Vagina (tissue), 2 donors: ENCODE measurements at regions not wholly inside any gene's neighbourhood (a gene's known extent, or its start where the extent isn't known, plus 50 kb on each side); places are given as distances from the start of the nearest gene placed in this dataset.

Experiments used
- DNase-seq, 2 donors: peaks; one replicate each; pipeline ENCODE4 v3.0.0-alpha.2; 2017; ENCODE audit errors: extremely low spot score in 2 of 2
- H3K27ac ChIP-seq: fragments of 200-600 bp; sonication (generic); one replicate; pipeline ENCODE4 v1.5.1; 2019
- H3K27me3 ChIP-seq: fragments of 200-600 bp; sonication (generic); one replicate; pipeline ENCODE4 v1.5.1; 2019
- H3K36me3 ChIP-seq, 2 donors: fragments of 200-600 bp; sonication (generic); one replicate each; pipeline ENCODE4 v1.5.1; 2017 to 2019
- H3K4me1 ChIP-seq: fragments of 200-600 bp; sonication (generic); one replicate; pipeline ENCODE4 v1.5.1; 2019
- H3K4me3 ChIP-seq, 2 donors: fragments of 200-600 bp; sonication (generic); 1 replicate in 1 of 2; 2 replicates in 1 of 2; pipeline ENCODE4 v1.5.1; 2016 to 2019
- H3K9me3 ChIP-seq: fragments of 200-600 bp; sonication (generic); one replicate; pipeline ENCODE4 v1.5.1; 2019
- POLR2A ChIP-seq, 2 donors: fragments of 450-650 bp; IDR thresholded peaks; one replicate each; pipeline ENCODE4 v1.6.1; 2017; ENCODE audit warnings: antibody characterized with exemption in 2 of 2, mild to moderate bottlenecking in 2 of 2, moderate library complexity in 2 of 2
- POLR2AphosphoS5 ChIP-seq, 2 donors: sonication (generic); formaldehyde crosslinking; IDR thresholded peaks; one replicate each; pipeline ENCODE4 v1.9.0; 2017; ENCODE audit warnings: antibody characterized with exemption in 2 of 2, mild to moderate bottlenecking in 2 of 2, low read depth in 1 of 2; ENCODE audit not compliant: insufficient read depth in 1 of 2
- intact Hi-C: fragments of 100-400 bp; cut with DNase I; formaldehyde crosslinking; loops from one replicate; pipeline ENCODE4 v1.15.1; 2023
- TF ChIP-seq, protein P1 (sequence below), 3 experiments: fragments of 450-650 bp in 2 of 3; fragments of 200-600 bp in 1 of 3; sonication (generic) in 1 of 3; IDR thresholded peaks; one replicate each; pipeline ENCODE4 v1.5.1; 2017 to 2019; ENCODE audit warnings: antibody characterized with exemption in 3 of 3, mild to moderate bottlenecking in 2 of 3, moderate library complexity in 2 of 3

DNA sequence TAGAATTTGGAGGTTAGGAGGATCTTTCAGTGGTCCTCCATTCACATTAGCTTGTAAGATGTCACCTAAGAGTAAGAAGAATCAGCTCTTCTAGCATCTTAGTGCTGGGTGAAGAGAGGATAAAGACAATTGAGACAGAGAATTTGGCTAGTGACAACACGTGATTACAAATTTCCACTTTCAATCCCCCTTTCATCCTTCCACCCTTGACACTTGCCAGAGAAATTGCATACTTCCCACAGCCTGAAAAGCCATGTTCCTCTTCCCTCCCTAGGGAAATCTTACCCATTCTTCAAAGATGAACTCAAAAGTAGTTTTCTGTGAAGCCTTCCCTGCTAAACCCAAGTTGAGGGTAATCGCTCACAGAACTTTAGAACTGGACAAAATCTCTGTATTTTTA, 282.6 kb upstream of the PTGER4 start:
- no peaks in the 10 kb centered on the region for H3K27me3 ChIP-seq
- H3K4me1 ChIP-seq: no peaks in the 10 kb centered on the region
- no peak overlapping the region for H3K27ac ChIP-seq
- H3K4me3 ChIP-seq: no peak overlapping the region
- no peak for TF ChIP-seq POLR2AphosphoS5 (IDR thresholded peaks at IDR 0.05; ENCODE audit: insufficient read depth in 1 of 2, low read depth in 1 of 2)
- TF ChIP-seq, protein P1, sequence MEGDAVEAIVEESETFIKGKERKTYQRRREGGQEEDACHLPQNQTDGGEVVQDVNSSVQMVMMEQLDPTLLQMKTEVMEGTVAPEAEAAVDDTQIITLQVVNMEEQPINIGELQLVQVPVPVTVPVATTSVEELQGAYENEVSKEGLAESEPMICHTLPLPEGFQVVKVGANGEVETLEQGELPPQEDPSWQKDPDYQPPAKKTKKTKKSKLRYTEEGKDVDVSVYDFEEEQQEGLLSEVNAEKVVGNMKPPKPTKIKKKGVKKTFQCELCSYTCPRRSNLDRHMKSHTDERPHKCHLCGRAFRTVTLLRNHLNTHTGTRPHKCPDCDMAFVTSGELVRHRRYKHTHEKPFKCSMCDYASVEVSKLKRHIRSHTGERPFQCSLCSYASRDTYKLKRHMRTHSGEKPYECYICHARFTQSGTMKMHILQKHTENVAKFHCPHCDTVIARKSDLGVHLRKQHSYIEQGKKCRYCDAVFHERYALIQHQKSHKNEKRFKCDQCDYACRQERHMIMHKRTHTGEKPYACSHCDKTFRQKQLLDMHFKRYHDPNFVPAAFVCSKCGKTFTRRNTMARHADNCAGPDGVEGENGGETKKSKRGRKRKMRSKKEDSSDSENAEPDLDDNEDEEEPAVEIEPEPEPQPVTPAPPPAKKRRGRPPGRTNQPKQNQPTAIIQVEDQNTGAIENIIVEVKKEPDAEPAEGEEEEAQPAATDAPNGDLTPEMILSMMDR (IDR thresholded peaks at IDR 0.05): no peak
- TF ChIP-seq POLR2A (IDR thresholded peaks at IDR 0.05): no peak
- no peaks in the 10 kb centered on the region for H3K36me3 ChIP-seq
- intact Hi-C loops: no loop called here
- no peak for DNase-seq
- no peaks in the 10 kb centered on the region for H3K9me3 ChIP-seq

DNA sequence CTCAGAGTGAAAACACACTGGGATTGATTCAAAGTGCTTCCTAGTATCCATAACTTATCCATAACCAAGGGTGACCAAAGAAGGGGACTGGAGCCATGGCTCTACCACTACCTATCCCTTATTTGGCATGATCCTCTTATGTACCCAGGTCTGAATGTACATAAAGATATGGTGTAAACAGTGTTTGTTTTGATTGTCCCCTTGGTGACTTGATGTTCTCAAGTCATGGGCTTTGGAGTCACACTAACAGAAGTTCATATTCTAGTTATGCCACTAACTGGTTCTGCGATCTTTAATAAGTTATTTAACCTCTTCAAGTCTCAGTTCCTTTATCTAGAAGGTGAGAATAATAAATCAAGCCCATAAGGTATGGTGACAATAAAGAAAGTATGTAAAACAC, 283.4 kb upstream of the PTGER4 start:
- no peaks in the 10 kb centered on the region for H3K36me3 ChIP-seq
- TF ChIP-seq POLR2AphosphoS5 (IDR thresholded peaks at IDR 0.05; ENCODE audit: insufficient read depth in 1 of 2, low read depth in 1 of 2) (no peak), POLR2A (IDR thresholded peaks at IDR 0.05) (no peak)
- TF ChIP-seq, protein P1 (IDR thresholded peaks at IDR 0.05): no peak
- intact Hi-C loops: no loop called here

DNA sequence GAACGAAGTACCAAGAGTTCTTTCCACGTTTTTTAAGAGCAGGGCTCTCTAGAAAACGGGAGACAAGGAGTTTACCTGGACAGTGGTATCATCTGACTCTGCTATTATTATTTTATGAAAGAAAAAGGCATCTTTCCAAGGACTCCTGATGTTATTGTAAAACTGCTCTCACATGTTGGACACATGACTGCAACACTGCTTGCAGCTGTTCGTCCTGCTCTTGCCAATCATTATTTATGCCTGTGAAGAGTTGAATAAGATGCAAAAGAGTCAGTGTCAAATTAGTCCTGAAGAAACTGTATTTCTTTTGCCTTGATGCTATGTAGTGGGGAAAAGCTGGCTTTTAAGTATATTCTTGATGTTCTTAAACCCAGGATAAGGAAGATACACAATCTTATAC, 284.5 kb upstream of the PTGER4 start:
- no peaks in the 10 kb centered on the region for H3K9me3 ChIP-seq
- no peak overlapping the region for H3K4me3 ChIP-seq
- TF ChIP-seq POLR2A (IDR thresholded peaks at IDR 0.05) (no peak), POLR2AphosphoS5 (IDR thresholded peaks at IDR 0.05; ENCODE audit: insufficient read depth in 1 of 2, low read depth in 1 of 2) (no peak)
- TF ChIP-seq, protein P1 (IDR thresholded peaks at IDR 0.05): no peak
- no peak overlapping the region for H3K27ac ChIP-seq
- no peak for DNase-seq
- intact Hi-C loops: no loop called here
- H3K27me3 ChIP-seq: no peaks in the 10 kb centered on the region
- no peaks in the 10 kb centered on the region for H3K4me1 ChIP-seq
- H3K36me3 ChIP-seq: no peaks in the 10 kb centered on the region

More for the DNA sequence above, 283.4 kb upstream of the PTGER4 start:
- no peaks in the 10 kb centered on the region for H3K4me1 ChIP-seq
- no peaks in the 10 kb centered on the region for H3K9me3 ChIP-seq
- H3K4me3 ChIP-seq: no peak overlapping the region
- no peak for DNase-seq
- H3K27me3 ChIP-seq: no peaks in the 10 kb centered on the region
- H3K27ac ChIP-seq: no peak overlapping the region

DNA sequence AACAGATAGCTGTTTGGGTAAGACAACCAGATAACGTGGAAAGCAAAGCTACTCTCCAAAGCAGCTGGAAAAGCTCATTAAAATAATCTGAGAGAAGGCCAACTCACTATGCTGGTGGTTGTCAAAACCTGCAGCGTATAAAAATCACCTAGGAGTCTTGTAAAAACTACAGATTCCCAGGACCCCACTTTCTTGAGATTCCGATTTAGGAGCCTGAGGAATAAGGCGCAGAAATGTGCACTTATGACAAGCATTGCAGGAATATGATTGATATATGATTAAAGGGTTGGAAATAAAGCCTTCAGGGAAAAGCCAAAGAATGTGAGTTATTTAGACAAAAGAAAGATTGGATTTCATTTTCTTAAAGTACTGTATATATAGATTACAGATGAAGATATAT, 285.0 kb upstream of the PTGER4 start:
- intact Hi-C loops: no loop called here
- no peaks in the 10 kb centered on the region for H3K27me3 ChIP-seq
- H3K36me3 ChIP-seq: no peaks in the 10 kb centered on the region
- no peak overlapping the region for H3K4me3 ChIP-seq
- no peaks in the 10 kb centered on the region for H3K4me1 ChIP-seq
- H3K27ac ChIP-seq: no peak overlapping the region
- no peaks in the 10 kb centered on the region for H3K9me3 ChIP-seq
- TF ChIP-seq, protein P1 (IDR thresholded peaks at IDR 0.05): no peak
- TF ChIP-seq POLR2A (IDR thresholded peaks at IDR 0.05): no peak
- TF ChIP-seq POLR2AphosphoS5 (IDR thresholded peaks at IDR 0.05; ENCODE audit: insufficient read depth in 1 of 2, low read depth in 1 of 2): no peak
- no peak for DNase-seq

DNA sequence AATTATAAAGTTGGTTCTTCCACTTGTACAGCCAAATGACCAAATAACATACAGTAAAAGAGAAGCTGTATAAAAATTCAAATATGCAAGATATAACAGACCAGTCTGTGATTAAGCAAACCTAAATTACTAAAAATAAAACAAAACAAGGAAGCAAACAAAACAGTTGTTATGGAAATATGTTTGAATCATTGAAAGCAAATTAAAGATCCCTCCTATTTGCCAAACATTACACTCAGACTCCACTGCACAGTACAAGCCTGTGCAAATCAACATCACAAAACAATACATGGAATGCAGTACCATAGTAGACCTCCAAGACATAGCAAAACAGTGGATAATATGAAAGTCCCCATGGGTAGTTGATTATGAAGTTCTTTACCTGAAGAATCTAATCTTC, 288.1 kb upstream of the PTGER4 start:
- intact Hi-C loops: no loop called here
- Histone ChIP-seq H3K4me3 (no peak overlapping the region), H3K9me3 (no peaks in the 10 kb centered on the region), H3K4me1 (no peaks in the 10 kb centered on the region), H3K27ac (no peak overlapping the region), H3K27me3 (no peaks in the 10 kb centered on the region), H3K36me3 (no peaks in the 10 kb centered on the region)
- TF ChIP-seq POLR2A (IDR thresholded peaks at IDR 0.05) (no peak), POLR2AphosphoS5 (IDR thresholded peaks at IDR 0.05; ENCODE audit: insufficient read depth in 1 of 2, low read depth in 1 of 2) (no peak)
- TF ChIP-seq, protein P1 (IDR thresholded peaks at IDR 0.05): no peak
- DNase-seq: no peak
